Omental fat pad (tissue), 3 donors: ENCODE measurements at regions not wholly inside any gene's neighbourhood (a gene's known extent, or its start where the extent isn't known, plus 50 kb on each side); places are given as distances from the start of the nearest gene placed in this dataset.

ENCODE experiments used
- ATAC-seq: fragments of 150-250 bp; one replicate; pipeline ENCODE4 v1.9.1; 2016; ENCODE audit warnings: mild to moderate bottlenecking, moderate library complexity; ENCODE audit not compliant: low FRiP score
- DNase-seq: peaks from one replicate; pipeline ENCODE4 v3.0.0-alpha.2; 2019; ENCODE audit warnings: low spot score
- CTCF ChIP-seq, 3 donors: fragments of 450-650 bp; IDR thresholded peaks; one replicate each; pipeline ENCODE4 v1.5.1; 2016 to 2017; ENCODE audit warnings: antibody characterized with exemption in 3 of 3, mild to moderate bottlenecking in 3 of 3, moderate library complexity in 2 of 3

- ATAC-seq (no peak), DNase-seq (no peak)
- no peak for TF ChIP-seq CTCF (IDR thresholded peaks at IDR 0.05)
Measured at GRCh38 chr5:74261866-74262265, 378.7 kb downstream of the ENC1 start.

- no peak for DNase-seq
- no peak for TF ChIP-seq CTCF (IDR thresholded peaks at IDR 0.05)
- no peak for ATAC-seq
Measured at GRCh38 chr5:74261421-74261820, 379.1 kb downstream of the ENC1 start.

GRCh38 chr5:74259572-74259971 lies 381.0 kb downstream of the ENC1 start:
- ATAC-seq (no peak), DNase-seq (no peak)
- no peak for TF ChIP-seq CTCF (IDR thresholded peaks at IDR 0.05)

- no peak for TF ChIP-seq CTCF (IDR thresholded peaks at IDR 0.05)
- ATAC-seq (no peak), DNase-seq (no peak)
Measured at GRCh38 chr5:74258314-74258665, 382.2 kb downstream of the ENC1 start.

- TF ChIP-seq CTCF (IDR thresholded peaks at IDR 0.05) = no peak
- DNase-seq = no peak
- ATAC-seq = peak; percentile 83
Measured at GRCh38 chr5:74257645-74258313, 382.7 kb downstream of the ENC1 start.

- TF ChIP-seq CTCF (IDR thresholded peaks at IDR 0.05) = no peak
- DNase-seq = no peak
- ATAC-seq = no peak
Measured at GRCh38 chr5:74257060-74257527, 383.4 kb downstream of the ENC1 start.

GRCh38 chr5:74255692-74256392 lies 384.7 kb downstream of the ENC1 start:
- DNase-seq (no peak), ATAC-seq (no peak)
- no peak for TF ChIP-seq CTCF (IDR thresholded peaks at IDR 0.05)
